GM19468 (cell line): ENCODE measurements at regions not wholly inside any gene's neighbourhood (a gene's known extent, or its start where the extent isn't known, plus 50 kb on each side); places are given as distances from the start of the nearest gene placed in this dataset.
"Not testable (repeated sequence)": the region's sequence is repeated elsewhere in the genome, so short reads cannot be mapped to it uniquely, and the experiment has no call there.

ENCODE experiments used
- ATAC-seq: cut with Tn5 transposase; IDR thresholded peaks from one replicate; pipeline ENCODE4 v1.9.1; 2021; ENCODE audit warnings: mild to moderate bottlenecking, moderate library complexity, moderate number of reproducible peaks; ENCODE audit not compliant: unreplicated experiment; ENCODE audit errors: extremely low read depth

- no peak for ATAC-seq
Measured at GRCh38 chr22:47549741-47550340, 787.4 kb downstream of the TBC1D22A start.

GRCh38 chr22:47548953-47549740 is 786.7 kb downstream of the TBC1D22A start:
- no peak for ATAC-seq

- ATAC-seq, result no peak
Measured at GRCh38 chr22:47547881-47548650, 785.6 kb downstream of the TBC1D22A start.

GRCh38 chr22:47547239-47547661 is 784.8 kb downstream of the TBC1D22A start:
- ATAC-seq, result no peak

GRCh38 chr22:47544696-47545095 is 782.2 kb downstream of the TBC1D22A start:
- ATAC-seq, result no peak

GRCh38 chr22:47543447-47543846 is 781.0 kb downstream of the TBC1D22A start:
- no peak for ATAC-seq

GRCh38 chr22:47540011-47540410 is 777.6 kb downstream of the TBC1D22A start:
- ATAC-seq, result no peak

- ATAC-seq, result no peak
Measured at GRCh38 chr22:47539374-47539773, 776.9 kb downstream of the TBC1D22A start.

- ATAC-seq, result no peak
Measured at GRCh38 chr22:47535681-47536080, 773.2 kb downstream of the TBC1D22A start.

GRCh38 chr22:47534804-47535410 is 772.5 kb downstream of the TBC1D22A start:
- no peak for ATAC-seq

GRCh38 chr22:47533961-47534803 is 771.7 kb downstream of the TBC1D22A start:
- ATAC-seq, result no peak

GRCh38 chr22:47517062-47517461 is 754.6 kb downstream of the TBC1D22A start:
- no peak for ATAC-seq

- no peak for ATAC-seq
Measured at GRCh38 chr22:47515384-47516125, 753.1 kb downstream of the TBC1D22A start.

GRCh38 chr22:47512617-47513016 is 750.2 kb downstream of the TBC1D22A start:
- ATAC-seq, result no peak

GRCh38 chr22:47504962-47505361 is 742.5 kb downstream of the TBC1D22A start:
- no peak for ATAC-seq

- no peak for ATAC-seq
Measured at GRCh38 chr22:47498969-47499495, 736.6 kb downstream of the TBC1D22A start.

GRCh38 chr22:47497666-47498065 is 735.2 kb downstream of the TBC1D22A start:
- ATAC-seq, result no peak

GRCh38 chr22:47495110-47495509 is 732.7 kb downstream of the TBC1D22A start:
- ATAC-seq, result no peak

- not testable (repeated sequence) for ATAC-seq
Measured at GRCh38 chr22:47488131-47488530, 725.7 kb downstream of the TBC1D22A start.
